CD14-positive monocyte (primary cell): ENCODE measurements at regions not wholly inside any gene's neighbourhood (a gene's known extent, or its start where the extent isn't known, plus 50 kb on each side); places are given as distances from the start of the nearest gene placed in this dataset.

ENCODE experiments used
- DNase-seq, 3 donors: peaks; one replicate each; pipeline ENCODE4 v3.0.0-alpha.2; 2011 to 2022
- H2AFZ ChIP-seq: 2 replicates; pipeline ENCODE4 v1.6.0; 2012; ENCODE audit warnings: mild to moderate bottlenecking, low read depth, low read length, inconsistent platforms; ENCODE audit not compliant: insufficient read depth, poor library complexity, severe bottlenecking
- H3K27ac ChIP-seq, 2 donors: 1 replicate in 1 of 2; 2 replicates in 1 of 2; pipeline ENCODE4 v1.5.1; 2012 to 2013; ENCODE audit warnings: low read length in 2 of 2, control low read depth in 1 of 2, inconsistent platforms in 1 of 2, low read depth in 1 of 2, mild to moderate bottlenecking in 1 of 2
- H3K27me3 ChIP-seq, 2 donors: one replicate each; pipeline versions ENCODE4 v1.6.0 to v1.6.1; 2011 to 2013; ENCODE audit warnings: low read length in 2 of 2; ENCODE audit not compliant: control insufficient read depth in 2 of 2, insufficient read depth in 2 of 2
- H3K36me3 ChIP-seq, 2 donors: replicated peaks in 1 of 2; 1 replicate in 1 of 2; 2 replicates in 1 of 2; pipeline versions ENCODE4 v1.5.1 to v1.6.1; 2012 to 2013; ENCODE audit warnings: low read length in 2 of 2, control low read depth in 1 of 2, inconsistent platforms in 1 of 2, mild to moderate bottlenecking in 1 of 2; ENCODE audit not compliant: insufficient read depth in 2 of 2, control insufficient read depth in 1 of 2
- H3K4me1 ChIP-seq, 2 donors: 1 replicate in 1 of 2; 2 replicates in 1 of 2; pipeline versions ENCODE4 v1.5.1 to v1.6.1; 2012 to 2013; ENCODE audit warnings: low read length in 2 of 2, control low read depth in 1 of 2, inconsistent platforms in 1 of 2, mild to moderate bottlenecking in 1 of 2, moderate library complexity in 1 of 2; ENCODE audit not compliant: insufficient read depth in 2 of 2, control insufficient read depth in 1 of 2
- H3K4me2 ChIP-seq: replicated peaks from 2 replicates; pipeline ENCODE3; 2012; ENCODE audit warnings: low read length, moderate library complexity, mild to moderate bottlenecking; ENCODE audit not compliant: poor library complexity, severe bottlenecking; ENCODE audit errors: extremely low read depth
- H3K4me3 ChIP-seq, 3 experiments: fragments of 200-600 bp in 1 of 3; sonication (generic) in 1 of 3; replicated peaks in 1 of 3; 1 replicate in 2 of 3; 2 replicates in 1 of 3; pipeline ENCODE4 v1.5.1; 2011 to 2013; ENCODE audit warnings: low read length in 3 of 3, mild to moderate bottlenecking in 3 of 3, control low read depth in 2 of 3, low read depth in 2 of 3, inconsistent platforms in 1 of 3, moderate library complexity in 1 of 3
- H3K79me2 ChIP-seq: 2 replicates; pipeline ENCODE4 v1.6.0; 2012; ENCODE audit warnings: mild to moderate bottlenecking, control low read depth, inconsistent platforms, low read length, moderate library complexity; ENCODE audit not compliant: insufficient read depth
- H3K9ac ChIP-seq: 2 replicates; pipeline ENCODE4 v1.6.0; 2017; ENCODE audit warnings: low read length, mild to moderate bottlenecking; ENCODE audit not compliant: insufficient read depth, poor library complexity, severe bottlenecking
- H3K9me3 ChIP-seq, 2 donors: replicated peaks in 1 of 2; 1 replicate in 1 of 2; 2 replicates in 1 of 2; pipeline versions ENCODE4 v1.5.1 to v1.6.1; 2012 to 2013; ENCODE audit warnings: low read length in 2 of 2, control low read depth in 1 of 2; ENCODE audit not compliant: control insufficient read depth in 1 of 2, insufficient read depth in 1 of 2
- H4K20me1 ChIP-seq: 2 replicates; pipeline ENCODE4 v1.6.0; 2012; ENCODE audit warnings: mild to moderate bottlenecking, low read length, control low read depth, moderate library complexity; ENCODE audit not compliant: insufficient read depth
- H3K27ac Mint-ChIP-seq, 7 donors: one replicate each; pipeline ENCODE4 v1.8.0; 2020; ENCODE audit warnings: mild to moderate bottlenecking in 7 of 7, mixed read lengths in 7 of 7, moderate library complexity in 6 of 7, inconsistent platforms in 2 of 7
- H3K27me3 Mint-ChIP-seq, 3 donors: one replicate each; pipeline ENCODE4 v1.8.0; 2021 to 2022; ENCODE audit warnings: low read depth in 3 of 3, mild to moderate bottlenecking in 3 of 3, mixed read lengths in 3 of 3, moderate library complexity in 3 of 3, inconsistent platforms in 1 of 3
- H3K36me3 Mint-ChIP-seq, 2 donors: one replicate each; pipeline ENCODE4 v1.8.0; 2020; ENCODE audit warnings: mixed read lengths in 2 of 2, inconsistent platforms in 1 of 2, mild to moderate bottlenecking in 1 of 2
- H3K4me1 Mint-ChIP-seq: one replicate; pipeline ENCODE4 v1.8.0; 2020; ENCODE audit warnings: mild to moderate bottlenecking, mixed read lengths
- H3K4me3 Mint-ChIP-seq, 2 donors: one replicate each; pipeline ENCODE4 v1.8.0; 2020; ENCODE audit warnings: mild to moderate bottlenecking in 2 of 2, mixed read lengths in 2 of 2, moderate library complexity in 1 of 2
- H3K9me3 Mint-ChIP-seq, 7 donors: one replicate each; pipeline ENCODE4 v1.8.0; 2020 to 2022; ENCODE audit warnings: mixed read lengths in 7 of 7, mild to moderate bottlenecking in 6 of 7, moderate library complexity in 6 of 7, inconsistent platforms in 2 of 7
- CTCF ChIP-seq: fragments of 200-600 bp; IDR thresholded peaks from one replicate; pipeline ENCODE4 v1.8.0; 2022; ENCODE audit warnings: antibody characterized with exemption, mild to moderate bottlenecking
- WGBS: methylation state at CpG from one replicate; pipeline ENCODE4 v1.1.5; 2013; ENCODE audit warnings: missing lambda C conversion rate; ENCODE audit not compliant: insufficient coverage; 5-methylcytosine and 5-hydroxymethylcytosine counted together
- intact Hi-C, 2 donors: fragments of 100-400 bp; cut with micrococcal nuclease; formaldehyde crosslinking; loops; one replicate each; pipeline versions ENCODE4 v1.15.0 to v1.15.1; 2023

- Histone ChIP-seq H3K36me3 (no peaks in the 10 kb centered on the region), H3K4me2 (no peak overlapping the region), H3K9ac (no peak overlapping the region), H3K9me3 (no peaks in the 10 kb centered on the region), H3K4me3 (no peak overlapping the region), H3K27ac (no peak overlapping the region), H3K79me2 (no peaks in the 10 kb centered on the region), H4K20me1 (no peaks in the 10 kb centered on the region), H2AFZ (no peak overlapping the region), H3K4me1 (no peaks in the 10 kb centered on the region), H3K27me3 (no peaks in the 10 kb centered on the region)
- no peak for TF ChIP-seq CTCF
- DNase-seq = no peak
- peak overlapping the region in 1 of 7 donors; percentile 19 for H3K27ac Mint-ChIP-seq
- WGBS = 83% methylated on average over 1 of the region's 2 CpGs
- H3K4me3 Mint-ChIP-seq = no peak overlapping the region
- H3K4me1 Mint-ChIP-seq = no peaks in the 10 kb centered on the region
- no peaks in the 10 kb centered on the region for H3K27me3 Mint-ChIP-seq
- H3K36me3 Mint-ChIP-seq = no peaks in the 10 kb centered on the region
- intact Hi-C loops = no loop called here
- H3K9me3 Mint-ChIP-seq = peaks cover 0 to 5% (median 2%) of the 10 kb centered on the region in 7 donors
Measured at GRCh38 chr1:198829356-198829755, 190.5 kb downstream of the PTPRC start.

- Histone ChIP-seq H4K20me1 (no peaks in the 10 kb centered on the region), H3K27ac (no peak overlapping the region), H3K4me3 (no peak overlapping the region), H3K4me1 (no peaks in the 10 kb centered on the region), H3K4me2 (no peak overlapping the region), H3K9ac (no peak overlapping the region), H3K27me3 (no peaks in the 10 kb centered on the region), H3K9me3 (no peaks in the 10 kb centered on the region), H3K79me2 (no peaks in the 10 kb centered on the region), H2AFZ (no peak overlapping the region), H3K36me3 (no peaks in the 10 kb centered on the region)
- WGBS = no CpG with 5 or more reads among the region's 1 CpG
- DNase-seq = no peak
- no peak overlapping the region for H3K4me3 Mint-ChIP-seq
- intact Hi-C loops = no loop called here
- peaks cover 1% of the 10 kb centered on the region for H3K4me1 Mint-ChIP-seq
- TF ChIP-seq CTCF = no peak
- no peaks in the 10 kb centered on the region for H3K36me3 Mint-ChIP-seq
- peaks cover 0 to 4% (median 0%) of the 10 kb centered on the region in 3 donors for H3K27me3 Mint-ChIP-seq
- H3K27ac Mint-ChIP-seq = no peak overlapping the region
- peaks cover 1 to 5% (median 2%) of the 10 kb centered on the region in 7 donors for H3K9me3 Mint-ChIP-seq
Measured at GRCh38 chr1:198829944-198830343, 191.1 kb downstream of the PTPRC start.
